Gastrocnemius medialis (tissue), 4 donors: ENCODE measurements at regions not wholly inside any gene's neighbourhood (a gene's known extent, or its start where the extent isn't known, plus 50 kb on each side); places are given as distances from the start of the nearest gene placed in this dataset.

Source experiments
- ATAC-seq, 2 donors: fragments of 150-250 bp; one replicate each; pipeline ENCODE4 v1.9.1; 2016
- DNase-seq, 2 donors: peaks; one replicate each; pipeline ENCODE4 v3.0.0-alpha.2; 2019
- H3K27ac ChIP-seq, 4 donors: fragments of 200-600 bp; sonication (generic); 1 replicate in 1 of 4; 2 replicates in 3 of 4; pipeline ENCODE4 v1.5.1; 2016 to 2018; ENCODE audit warnings: mild to moderate bottlenecking in 2 of 4, moderate library complexity in 1 of 4
- H3K27me3 ChIP-seq, 3 donors: fragments of 200-600 bp; sonication (generic) in 2 of 3; 1 replicate in 1 of 3; 2 replicates in 2 of 3; pipeline versions ENCODE4 v1.5.1 to v1.6.0; 2016 to 2019; ENCODE audit warnings: mild to moderate bottlenecking in 1 of 3, moderate library complexity in 1 of 3
- H3K36me3 ChIP-seq, 2 donors: fragments of 200-600 bp; sonication (generic) in 1 of 2; one replicate each; pipeline ENCODE4 v1.5.1; 2017 to 2018
- H3K4me1 ChIP-seq, 2 donors: fragments of 200-600 bp; sonication (generic) in 1 of 2; one replicate each; pipeline ENCODE4 v1.5.1; 2016 to 2017; ENCODE audit warnings: mild to moderate bottlenecking in 2 of 2
- H3K4me3 ChIP-seq, 4 donors: fragments of 200-600 bp; sonication (generic) in 3 of 4; 1 replicate in 1 of 4; 2 replicates in 3 of 4; pipeline ENCODE4 v1.5.1; 2016 to 2019; ENCODE audit warnings: mild to moderate bottlenecking in 2 of 4
- H3K9me3 ChIP-seq, 3 donors: fragments of 200-600 bp; sonication (generic) in 2 of 3; 1 replicate in 1 of 3; 2 replicates in 2 of 3; pipeline ENCODE4 v1.5.1; 2016 to 2019
- POLR2A ChIP-seq, 2 donors: fragments of 450-650 bp; IDR thresholded peaks; one replicate each; pipeline ENCODE4 v1.6.1; 2017; ENCODE audit warnings: antibody characterized with exemption in 2 of 2, mild to moderate bottlenecking in 2 of 2, moderate library complexity in 2 of 2
- in situ Hi-C, 4 donors: fragments of 200-750 bp; cut with MboI; loops; one replicate each; pipeline versions ENCODE4 v1.15.0 to v1.8.0; 2017; ENCODE audit warnings: low sequenced_read_pairs in 4 of 4
- intact Hi-C: fragments of 100-400 bp; cut with DNase I; formaldehyde crosslinking; loops from one replicate; pipeline ENCODE4 v1.15.1; 2023; ENCODE audit warnings: low total_unique reads
- TF ChIP-seq, protein P1 (sequence below), 5 experiments: fragments of 450-650 bp in 3 of 5; fragments of 200-600 bp in 2 of 5; sonication (generic) in 2 of 5; IDR thresholded peaks in 4 of 5; conservative IDR thresholded peaks in 1 of 5; 1 replicate in 4 of 5; 2 replicates in 1 of 5; pipeline ENCODE4 v1.5.1; 2016 to 2019; ENCODE audit warnings: antibody characterized with exemption in 5 of 5, mild to moderate bottlenecking in 3 of 5, moderate library complexity in 3 of 5

DNA sequence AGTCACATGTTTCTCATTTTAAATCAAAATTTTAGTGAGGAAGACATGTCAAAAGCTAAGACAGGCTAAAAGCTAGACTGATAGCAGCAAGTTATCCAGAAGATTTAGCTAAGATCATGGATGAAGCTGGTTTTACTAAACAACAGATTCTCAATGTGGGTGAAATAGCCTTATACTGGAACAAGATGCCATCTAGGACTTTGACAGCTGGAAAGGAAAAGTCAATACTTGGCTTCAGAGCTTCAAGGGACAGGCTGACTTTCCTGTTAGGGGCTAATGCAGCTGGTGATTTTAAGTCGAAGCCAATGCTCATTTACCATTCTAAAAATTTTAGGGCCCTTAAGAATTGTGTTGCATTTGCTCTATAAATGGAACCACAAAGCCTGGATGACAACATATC lies 455.3 kb upstream of the SLC10A2 start:
- intact Hi-C loops (no loop called here), in situ Hi-C loops (no loop called here)
- H3K4me1 ChIP-seq = no peaks in the 10 kb centered on the region

DNA sequence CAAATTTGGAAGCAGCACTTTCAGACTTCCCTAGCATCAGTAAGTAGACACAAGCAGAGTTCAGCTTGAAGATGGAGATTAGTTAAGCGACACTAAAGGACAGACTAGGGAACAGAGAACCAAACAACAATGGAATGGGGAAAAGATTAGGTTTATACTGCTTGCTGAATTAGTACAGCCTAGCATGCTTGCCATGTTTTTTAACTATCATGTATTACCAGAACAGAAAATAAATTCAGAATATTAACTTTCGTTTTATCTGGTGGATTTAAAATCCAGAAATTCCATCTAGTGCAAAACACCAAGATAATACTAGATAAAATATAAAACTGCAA lies 451.5 kb upstream of the SLC10A2 start:
- TF ChIP-seq POLR2A (IDR thresholded peaks at IDR 0.05) = no peak
- TF ChIP-seq, protein P1, sequence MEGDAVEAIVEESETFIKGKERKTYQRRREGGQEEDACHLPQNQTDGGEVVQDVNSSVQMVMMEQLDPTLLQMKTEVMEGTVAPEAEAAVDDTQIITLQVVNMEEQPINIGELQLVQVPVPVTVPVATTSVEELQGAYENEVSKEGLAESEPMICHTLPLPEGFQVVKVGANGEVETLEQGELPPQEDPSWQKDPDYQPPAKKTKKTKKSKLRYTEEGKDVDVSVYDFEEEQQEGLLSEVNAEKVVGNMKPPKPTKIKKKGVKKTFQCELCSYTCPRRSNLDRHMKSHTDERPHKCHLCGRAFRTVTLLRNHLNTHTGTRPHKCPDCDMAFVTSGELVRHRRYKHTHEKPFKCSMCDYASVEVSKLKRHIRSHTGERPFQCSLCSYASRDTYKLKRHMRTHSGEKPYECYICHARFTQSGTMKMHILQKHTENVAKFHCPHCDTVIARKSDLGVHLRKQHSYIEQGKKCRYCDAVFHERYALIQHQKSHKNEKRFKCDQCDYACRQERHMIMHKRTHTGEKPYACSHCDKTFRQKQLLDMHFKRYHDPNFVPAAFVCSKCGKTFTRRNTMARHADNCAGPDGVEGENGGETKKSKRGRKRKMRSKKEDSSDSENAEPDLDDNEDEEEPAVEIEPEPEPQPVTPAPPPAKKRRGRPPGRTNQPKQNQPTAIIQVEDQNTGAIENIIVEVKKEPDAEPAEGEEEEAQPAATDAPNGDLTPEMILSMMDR (IDR thresholded peaks at IDR 0.05 in 4 of 5, conservative IDR thresholded peaks at IDR 0.05 in 1 of 5) = no peak
- in situ Hi-C loops = no loop called here
- ATAC-seq (no peak), DNase-seq (no peak)
- no peaks in the 10 kb centered on the region for H3K4me1 ChIP-seq
- H3K36me3 ChIP-seq = no peaks in the 10 kb centered on the region
- no peaks in the 10 kb centered on the region for H3K27me3 ChIP-seq
- H3K9me3 ChIP-seq = no peaks in the 10 kb centered on the region
- intact Hi-C loops = no loop called here
- no peak overlapping the region for H3K27ac ChIP-seq
- no peak overlapping the region for H3K4me3 ChIP-seq

More for the DNA sequence above, 455.3 kb upstream of the SLC10A2 start:
- Histone ChIP-seq H3K36me3 (no peaks in the 10 kb centered on the region), H3K27ac (no peak overlapping the region), H3K4me3 (no peak overlapping the region), H3K27me3 (no peaks in the 10 kb centered on the region), H3K9me3 (no peaks in the 10 kb centered on the region)
- DNase-seq (no peak), ATAC-seq (no peak)
- TF ChIP-seq, protein P1 (IDR thresholded peaks at IDR 0.05 in 4 of 5, conservative IDR thresholded peaks at IDR 0.05 in 1 of 5) = no peak
- TF ChIP-seq POLR2A (IDR thresholded peaks at IDR 0.05) = no peak

DNA sequence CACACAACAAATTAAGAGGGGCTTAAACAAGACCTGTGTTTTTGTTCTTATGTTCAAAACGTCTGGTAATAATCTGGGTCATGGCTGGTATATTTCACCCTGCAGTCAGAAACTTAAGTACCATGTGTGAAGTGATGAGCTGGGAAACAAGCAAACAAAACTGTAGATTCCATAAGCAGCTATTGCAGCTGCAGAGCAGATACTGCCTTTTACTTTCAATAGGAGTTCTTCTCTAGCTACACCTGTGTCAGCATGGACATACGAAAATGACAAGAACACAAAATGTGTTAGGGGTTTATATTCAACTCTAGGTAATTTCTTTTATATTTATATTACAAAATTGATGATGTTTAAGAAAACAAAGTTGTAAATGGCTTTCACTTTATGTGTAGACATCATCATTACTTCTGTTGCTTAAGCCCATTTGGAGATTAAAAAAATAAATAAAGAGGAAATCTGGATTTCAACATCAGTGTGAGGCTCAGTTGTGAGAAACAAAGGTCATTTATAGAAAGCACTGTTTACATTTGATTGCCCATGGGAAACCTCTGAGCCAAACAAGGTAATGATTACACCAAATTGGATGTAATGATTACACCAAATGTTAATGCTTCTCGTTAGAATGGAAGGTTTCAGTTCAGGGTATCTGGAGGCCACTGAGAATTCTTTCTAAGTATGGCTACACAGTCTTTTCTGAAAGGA lies 451.0 kb upstream of the SLC10A2 start:
- Histone ChIP-seq H3K4me1 (no peaks in the 10 kb centered on the region), H3K4me3 (no peak overlapping the region), H3K9me3 (no peaks in the 10 kb centered on the region), H3K36me3 (no peaks in the 10 kb centered on the region), H3K27ac (no peak overlapping the region), H3K27me3 (no peaks in the 10 kb centered on the region)
- no peak for DNase-seq
- ATAC-seq = no peak
- TF ChIP-seq POLR2A (IDR thresholded peaks at IDR 0.05) = no peak
- TF ChIP-seq, protein P1 (IDR thresholded peaks at IDR 0.05 in 4 of 5, conservative IDR thresholded peaks at IDR 0.05 in 1 of 5) = no peak
- intact Hi-C loops (no loop called here), in situ Hi-C loops (no loop called here)

DNA sequence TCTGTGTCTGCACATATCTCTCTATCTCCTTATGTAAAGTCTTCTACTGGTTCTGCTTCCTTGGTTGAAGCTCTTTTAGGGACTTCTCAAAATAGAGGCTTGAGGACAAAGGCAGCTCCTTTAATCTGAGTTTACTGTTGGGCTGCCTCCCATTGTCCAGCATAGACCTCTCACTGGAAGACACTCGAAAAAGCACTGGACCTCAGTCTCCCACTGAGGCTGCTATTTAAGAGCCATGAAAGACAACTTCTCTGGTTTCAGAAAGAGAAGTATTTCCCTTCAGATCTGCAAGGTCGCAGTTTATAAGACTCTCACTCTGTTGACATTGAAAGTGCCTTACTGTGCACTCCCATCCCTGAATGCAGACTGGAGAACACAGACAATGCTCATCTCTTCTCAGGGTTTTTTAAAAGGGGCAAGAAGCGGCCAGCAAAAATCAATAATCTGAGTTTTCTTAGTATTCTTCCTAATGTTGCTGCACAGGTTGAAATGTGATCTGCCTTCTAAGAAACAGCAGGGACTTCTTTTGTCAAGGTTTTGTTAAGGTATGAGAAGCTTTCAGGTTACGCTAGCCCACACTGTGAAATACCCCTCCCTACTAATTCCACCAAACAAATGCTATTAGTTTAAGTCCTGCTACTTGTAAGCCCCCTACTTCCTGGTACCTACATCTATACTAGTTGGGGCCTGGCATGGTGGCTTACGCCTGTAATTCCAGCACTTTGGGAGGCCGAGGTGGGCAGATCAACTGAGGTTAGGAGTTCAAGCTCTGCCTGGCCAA lies 450.0 kb upstream of the SLC10A2 start:
- in situ Hi-C loops = no loop called here
- TF ChIP-seq, protein P1 (IDR thresholded peaks at IDR 0.05 in 4 of 5, conservative IDR thresholded peaks at IDR 0.05 in 1 of 5) = no peak
- TF ChIP-seq POLR2A (IDR thresholded peaks at IDR 0.05) = no peak

More for the DNA sequence above, 450.0 kb upstream of the SLC10A2 start:
- Histone ChIP-seq H3K27me3 (no peaks in the 10 kb centered on the region), H3K36me3 (no peaks in the 10 kb centered on the region), H3K4me1 (no peaks in the 10 kb centered on the region), H3K4me3 (no peak overlapping the region), H3K27ac (no peak overlapping the region), H3K9me3 (no peaks in the 10 kb centered on the region)
- intact Hi-C loops = no loop called here
- DNase-seq = no peak
- no peak for ATAC-seq
